Nephron progenitor cell (in vitro differentiated cells): ENCODE measurements at regions not wholly inside any gene's neighbourhood (a gene's known extent, or its start where the extent isn't known, plus 50 kb on each side); places are given as distances from the start of the nearest gene placed in this dataset.

Experiments used
- DNase-seq: peaks from one replicate; pipeline ENCODE4 v3.0.0; 2021
- H3K27ac Mint-ChIP-seq: 2 replicates; pipeline ENCODE4 v1.8.0; 2021; ENCODE audit warnings: mild to moderate bottlenecking, moderate library complexity, mixed read lengths
- H3K27me3 Mint-ChIP-seq: 2 replicates; pipeline ENCODE4 v1.8.0; 2021; ENCODE audit warnings: mild to moderate bottlenecking, low read depth, mixed read lengths; ENCODE audit not compliant: poor library complexity
- H3K36me3 Mint-ChIP-seq: 2 replicates; pipeline ENCODE4 v1.8.0; 2021; ENCODE audit warnings: low read depth, mixed read lengths
- H3K4me1 Mint-ChIP-seq: 2 replicates; pipeline ENCODE4 v1.8.0; 2021; ENCODE audit warnings: mixed read lengths
- H3K4me3 Mint-ChIP-seq: 2 replicates; pipeline ENCODE4 v1.8.0; 2021; ENCODE audit warnings: mild to moderate bottlenecking, moderate library complexity, mixed read lengths
- H3K9me3 Mint-ChIP-seq: 2 replicates; pipeline ENCODE4 v1.8.0; 2021; ENCODE audit warnings: mild to moderate bottlenecking, moderate library complexity, mixed read lengths
- CTCF ChIP-seq: fragments of 200-600 bp; sonication (generic); IDR thresholded peaks from 2 replicates; pipeline ENCODE4 v1.5.0; 2021; ENCODE audit warnings: antibody characterized with exemption

GRCh38 chr4:12548678-12549077 is 935.5 kb downstream of the RAB28 start:
- no peak for DNase-seq
- Mint-ChIP-seq H3K27me3 (no peaks in the 10 kb centered on the region), H3K4me1 (no peaks in the 10 kb centered on the region), H3K36me3 (no peaks in the 10 kb centered on the region), H3K27ac (no peak overlapping the region), H3K4me3 (no peak overlapping the region), H3K9me3 (peaks cover 6% of the 10 kb centered on the region)
- TF ChIP-seq CTCF = no peak

DNA sequence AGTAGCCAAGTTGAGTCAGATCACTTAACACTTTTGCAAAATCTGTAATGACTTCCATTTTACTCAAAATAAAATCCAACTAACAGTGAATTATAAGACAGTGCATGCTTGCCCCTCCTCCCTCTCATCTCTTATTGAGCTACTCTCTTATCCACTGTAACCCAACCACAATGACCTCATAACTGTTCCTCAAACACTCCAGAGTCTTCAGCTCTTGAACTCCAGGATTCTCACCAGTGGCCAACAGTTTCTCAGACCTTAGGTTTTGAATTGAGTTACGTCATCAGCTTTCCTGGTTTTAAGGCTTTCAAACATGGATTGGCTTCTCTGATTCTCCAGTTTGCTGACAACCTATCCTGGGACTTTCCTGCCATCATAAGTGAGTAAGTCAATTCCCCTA is 938.3 kb downstream of the RAB28 start:
- Mint-ChIP-seq H3K4me1 (peaks cover 6% of the 10 kb centered on the region), H3K36me3 (no peaks in the 10 kb centered on the region), H3K4me3 (no peak overlapping the region), H3K27ac (no peak overlapping the region), H3K9me3 (no peaks in the 10 kb centered on the region), H3K27me3 (no peaks in the 10 kb centered on the region)
- no peak for DNase-seq
- TF ChIP-seq CTCF = no peak

DNA sequence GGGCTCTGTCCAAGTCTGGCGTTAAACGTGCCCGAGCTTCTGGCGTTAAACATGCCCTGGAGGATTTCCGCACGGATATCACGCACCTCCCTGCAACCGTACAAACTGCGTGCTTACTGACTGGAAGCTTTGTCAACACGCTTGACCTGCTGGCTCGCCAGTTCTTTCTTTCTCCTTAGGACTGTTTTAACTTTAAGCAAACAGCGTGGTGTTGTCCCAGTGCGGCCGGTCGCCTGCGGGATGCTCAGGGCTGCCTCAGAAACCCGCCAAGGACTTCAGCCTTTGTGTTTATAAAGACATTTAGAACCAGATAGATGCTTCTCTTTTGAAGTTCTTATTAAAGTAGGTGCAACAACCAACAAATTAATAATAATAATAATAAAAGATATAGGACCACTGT is 946.0 kb downstream of the RAB28 start:
- DNase-seq = no peak
- Mint-ChIP-seq H3K36me3 (no peaks in the 10 kb centered on the region), H3K27me3 (peaks cover 2% of the 10 kb centered on the region), H3K9me3 (no peaks in the 10 kb centered on the region), H3K4me1 (peaks cover 6% of the 10 kb centered on the region), H3K27ac (no peak overlapping the region), H3K4me3 (no peak overlapping the region)
- no peak for TF ChIP-seq CTCF

- TF ChIP-seq CTCF = no peak
- Mint-ChIP-seq H3K27ac (no peak overlapping the region), H3K27me3 (no peaks in the 10 kb centered on the region), H3K4me3 (no peak overlapping the region), H3K9me3 (no peaks in the 10 kb centered on the region), H3K4me1 (no peaks in the 10 kb centered on the region), H3K36me3 (no peaks in the 10 kb centered on the region)
- DNase-seq = no peak
Measured at GRCh38 chr4:12534684-12535083, 949.5 kb downstream of the RAB28 start.

- peaks cover 13% of the 10 kb centered on the region for H3K9me3 Mint-ChIP-seq
- no peaks in the 10 kb centered on the region for H3K36me3 Mint-ChIP-seq
- no peak overlapping the region for H3K27ac Mint-ChIP-seq
- H3K27me3 Mint-ChIP-seq = peaks cover 3% of the 10 kb centered on the region
- H3K4me3 Mint-ChIP-seq = no peak overlapping the region
- no peak for DNase-seq
- no peaks in the 10 kb centered on the region for H3K4me1 Mint-ChIP-seq
- TF ChIP-seq CTCF = no peak
Measured at GRCh38 chr4:12519426-12519825, 964.7 kb downstream of the RAB28 start.

GRCh38 chr4:12507868-12508481 is 976.2 kb downstream of the RAB28 start:
- no peaks in the 10 kb centered on the region for H3K4me1 Mint-ChIP-seq
- no peaks in the 10 kb centered on the region for H3K27me3 Mint-ChIP-seq
- H3K36me3 Mint-ChIP-seq = no peaks in the 10 kb centered on the region
- H3K27ac Mint-ChIP-seq = no peak overlapping the region
- no peaks in the 10 kb centered on the region for H3K9me3 Mint-ChIP-seq
- no peak for TF ChIP-seq CTCF
- H3K4me3 Mint-ChIP-seq = no peak overlapping the region
- no peak for DNase-seq
